RWPE2 (cell line): ENCODE measurements at regions not wholly inside any gene's neighbourhood (a gene's known extent, or its start where the extent isn't known, plus 50 kb on each side); places are given as distances from the start of the nearest gene placed in this dataset.

Experiments used
- ATAC-seq: fragments of 200-7000 bp; cut with Tn5 transposase; 3 replicates; pipeline ENCODE4 v1.9.1; 2021; ENCODE audit warnings: low read depth
- DNase-seq: peaks from one replicate; pipeline ENCODE4 v3.0.0-alpha.2; 2020; ENCODE audit warnings: low spot score
- H3K27ac ChIP-seq: fragments of 450-650 bp; 2 replicates; pipeline ENCODE4 v1.5.1; 2017; ENCODE audit warnings: mild to moderate bottlenecking; ENCODE audit not compliant: poor library complexity, severe bottlenecking
- H3K27me3 ChIP-seq: fragments of 250-450 bp; sonication (Bioruptor Pico); 2 replicates; pipeline ENCODE4 v1.5.1; 2021; ENCODE audit warnings: mild to moderate bottlenecking, moderate library complexity; ENCODE audit not compliant: insufficient read depth, poor library complexity, severe bottlenecking
- H3K36me3 ChIP-seq: fragments of 250-450 bp; sonication (Bioruptor Pico); 2 replicates; pipeline ENCODE4 v1.5.1; 2020; ENCODE audit warnings: low read depth, mild to moderate bottlenecking, moderate library complexity
- H3K4me1 ChIP-seq: fragments of 250-450 bp; sonication (Bioruptor Pico); 2 replicates; pipeline ENCODE4 v1.5.1; 2021; ENCODE audit warnings: mild to moderate bottlenecking, moderate library complexity; ENCODE audit not compliant: insufficient read depth, poor library complexity, severe bottlenecking
- H3K4me3 ChIP-seq: fragments of 250-450 bp; sonication (Bioruptor Pico); 2 replicates; pipeline ENCODE4 v1.5.1; 2021; ENCODE audit warnings: mild to moderate bottlenecking, moderate library complexity; ENCODE audit not compliant: severe bottlenecking
- H3K9me3 ChIP-seq: fragments of 250-450 bp; sonication (Bioruptor Pico); 2 replicates; pipeline ENCODE4 v1.5.1; 2021; ENCODE audit warnings: mild to moderate bottlenecking, moderate library complexity; ENCODE audit not compliant: severe bottlenecking
- CTCF ChIP-seq: fragments of 450-650 bp; IDR thresholded peaks from one replicate; pipeline ENCODE4 v1.5.1; 2017; ENCODE audit warnings: mild to moderate bottlenecking, moderate library complexity; ENCODE audit not compliant: poor library complexity, severe bottlenecking

- Histone ChIP-seq H3K9me3 (no peaks in the 10 kb centered on the region), H3K27me3 (no peaks in the 10 kb centered on the region), H3K4me3 (no peak overlapping the region), H3K27ac (no peak overlapping the region), H3K4me1 (no peaks in the 10 kb centered on the region), H3K36me3 (no peaks in the 10 kb centered on the region)
- no peak for ATAC-seq
- no peak for DNase-seq
- TF ChIP-seq CTCF = no peak
These were observed 650.8 kb upstream of the EYS start for GRCh38 chr6:66357781-66358180.

- ATAC-seq = no peak
- no peaks in the 10 kb centered on the region for H3K27me3 ChIP-seq
- no peaks in the 10 kb centered on the region for H3K9me3 ChIP-seq
- H3K27ac ChIP-seq = no peak overlapping the region
- no peaks in the 10 kb centered on the region for H3K36me3 ChIP-seq
- H3K4me3 ChIP-seq = no peak overlapping the region
- no peak for TF ChIP-seq CTCF
- no peak for DNase-seq
- H3K4me1 ChIP-seq = no peaks in the 10 kb centered on the region
These were observed 648.4 kb upstream of the EYS start for GRCh38 chr6:66355471-66355870.

DNA sequence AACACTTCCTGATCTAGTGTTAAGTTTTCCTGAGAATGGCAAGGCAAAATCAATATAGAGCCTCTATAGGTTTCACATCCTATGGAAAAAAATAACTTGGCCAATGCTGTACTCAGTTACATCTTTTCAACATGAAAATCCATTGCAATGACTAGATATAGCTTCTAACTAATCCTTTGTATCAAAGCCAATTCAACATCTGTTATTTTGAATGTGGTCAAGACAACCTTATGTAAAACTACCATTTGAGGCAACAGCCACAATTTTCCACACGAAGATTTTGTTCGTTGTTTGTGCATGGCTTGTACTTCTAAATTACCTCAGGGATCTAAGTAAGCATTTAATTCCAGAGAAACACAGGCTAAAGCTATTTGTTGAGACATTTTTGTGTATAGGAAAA lies 637.8 kb upstream of the EYS start:
- peaks cover 5% of the 10 kb centered on the region for H3K27me3 ChIP-seq
- ATAC-seq (no peak), DNase-seq (no peak)
- no peak for TF ChIP-seq CTCF
- H3K27ac ChIP-seq = no peak overlapping the region
- no peaks in the 10 kb centered on the region for H3K9me3 ChIP-seq
- H3K36me3 ChIP-seq = no peaks in the 10 kb centered on the region
- H3K4me1 ChIP-seq = no peaks in the 10 kb centered on the region
- no peak overlapping the region for H3K4me3 ChIP-seq

DNA sequence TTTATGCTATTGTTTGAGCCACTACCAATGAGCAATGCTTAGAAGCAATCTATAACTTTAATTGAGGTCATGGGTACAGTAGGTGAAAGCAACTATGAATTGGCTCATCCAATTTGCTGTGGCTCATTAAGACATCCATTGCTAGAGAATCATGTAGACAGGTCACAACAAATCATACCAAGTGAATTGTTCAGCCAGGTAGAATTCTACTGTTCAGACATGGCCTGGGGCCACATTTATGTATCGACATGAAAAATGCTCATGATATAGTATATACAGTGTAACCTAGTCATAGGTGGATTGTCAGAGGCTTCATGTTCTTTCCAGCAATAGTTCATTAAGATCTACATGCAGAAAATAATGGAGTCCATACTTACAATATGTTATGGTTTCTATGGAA lies 633.7 kb upstream of the EYS start:
- ATAC-seq = no peak
- no peak for DNase-seq
- H3K27ac ChIP-seq = no peak overlapping the region
- no peaks in the 10 kb centered on the region for H3K27me3 ChIP-seq
- H3K4me1 ChIP-seq = no peaks in the 10 kb centered on the region
- no peak overlapping the region for H3K4me3 ChIP-seq
- no peaks in the 10 kb centered on the region for H3K36me3 ChIP-seq
- TF ChIP-seq CTCF = no peak
- H3K9me3 ChIP-seq = no peaks in the 10 kb centered on the region

DNA sequence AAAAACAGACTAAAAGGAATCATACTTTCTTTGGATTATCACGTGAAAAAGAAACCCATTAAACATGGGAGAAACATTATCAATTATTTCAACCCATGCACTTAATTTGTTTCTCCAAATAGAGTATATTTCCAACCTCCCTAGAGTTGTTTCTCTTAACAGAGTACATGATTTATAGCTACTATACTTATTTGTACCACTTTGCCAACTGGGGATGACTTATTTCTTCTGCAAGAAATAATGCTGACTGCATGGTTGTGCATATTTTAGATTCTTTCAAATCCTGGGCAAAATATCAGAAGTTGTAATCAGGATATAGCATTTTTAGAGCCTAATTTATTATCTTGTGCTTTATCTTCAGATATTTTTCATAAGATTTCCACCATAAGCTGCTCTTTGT lies 629.1 kb upstream of the EYS start:
- H3K27me3 ChIP-seq = no peaks in the 10 kb centered on the region
- no peak for ATAC-seq
- H3K4me3 ChIP-seq = no peak overlapping the region
- no peaks in the 10 kb centered on the region for H3K36me3 ChIP-seq
- H3K4me1 ChIP-seq = peaks cover 5% of the 10 kb centered on the region
- no peak for TF ChIP-seq CTCF
- no peaks in the 10 kb centered on the region for H3K9me3 ChIP-seq
- no peak overlapping the region for H3K27ac ChIP-seq
- DNase-seq = no peak
